H9 (cell line): ENCODE measurements at regions not wholly inside any gene's neighbourhood (a gene's known extent, or its start where the extent isn't known, plus 50 kb on each side); places are given as distances from the start of the nearest gene placed in this dataset.

Experiments used
- DNase-seq: peaks from one replicate; pipeline ENCODE4 v3.0.0-alpha.2; 2017
- H2AFZ ChIP-seq: one replicate; pipeline ENCODE4 v1.6.1; 2013; ENCODE audit warnings: mild to moderate bottlenecking, low read length, control low read depth, moderate library complexity
- H2AK5ac ChIP-seq: 2 replicates; pipeline ENCODE4 v1.6.1; 2013; ENCODE audit warnings: low read length, control low read depth, mixed read lengths; ENCODE audit not compliant: insufficient read length
- H2BK120ac ChIP-seq: one replicate; pipeline ENCODE4 v1.6.1; 2013; ENCODE audit warnings: low read depth, mild to moderate bottlenecking, low read length, control low read depth, inconsistent platforms; ENCODE audit not compliant: poor library complexity, severe bottlenecking
- H2BK12ac ChIP-seq: 2 replicates; pipeline ENCODE4 v1.6.1; 2013; ENCODE audit warnings: low read length, control low read depth, mixed read lengths, low read depth; ENCODE audit not compliant: insufficient read length
- H2BK15ac ChIP-seq: 2 replicates; pipeline ENCODE4 v1.6.1; 2013; ENCODE audit warnings: low read depth, low read length, control low read depth
- H2BK20ac ChIP-seq: one replicate; pipeline ENCODE4 v1.6.1; 2013; ENCODE audit warnings: low read depth, mild to moderate bottlenecking, low read length, control low read depth, inconsistent platforms; ENCODE audit not compliant: poor library complexity, severe bottlenecking
- H2BK5ac ChIP-seq: 2 replicates; pipeline ENCODE4 v1.6.1; 2013; ENCODE audit warnings: low read length, control low read depth, mixed read lengths; ENCODE audit not compliant: insufficient read length
- H3K14ac ChIP-seq: 2 replicates; pipeline ENCODE4 v1.6.1; 2013; ENCODE audit warnings: low read length, control low read depth; ENCODE audit not compliant: insufficient read depth
- H3K18ac ChIP-seq: 2 replicates; pipeline ENCODE4 v1.6.1; 2013; ENCODE audit warnings: low read depth, mild to moderate bottlenecking, mixed read lengths, low read length, control low read depth; ENCODE audit not compliant: insufficient read length
- H3K23ac ChIP-seq: 2 replicates; pipeline ENCODE4 v1.6.1; 2013; ENCODE audit warnings: low read length, control low read depth, mixed read lengths, low read depth; ENCODE audit not compliant: insufficient read length
- H3K23me2 ChIP-seq: 2 replicates; pipeline ENCODE4 v1.6.1; 2013; ENCODE audit warnings: low read depth, mild to moderate bottlenecking, mixed read lengths, low read length, control low read depth; ENCODE audit not compliant: insufficient read length, poor library complexity, severe bottlenecking
- H3K27ac ChIP-seq: 2 replicates; pipeline ENCODE4 v1.5.1; 2013; ENCODE audit warnings: low read length, control low read depth, mixed read lengths, low read depth; ENCODE audit not compliant: insufficient read length
- H3K27me3 ChIP-seq: 2 replicates; pipeline ENCODE4 v1.6.1; 2013; ENCODE audit warnings: low read length, control low read depth, inconsistent platforms; ENCODE audit not compliant: insufficient read depth
- H3K4ac ChIP-seq: 2 replicates; pipeline ENCODE4 v1.6.1; 2013; ENCODE audit warnings: low read depth, mild to moderate bottlenecking, control low read depth, inconsistent platforms, low read length, moderate library complexity
- H3K4me1 ChIP-seq: 2 replicates; pipeline ENCODE4 v1.6.1; 2013; ENCODE audit warnings: low read length, control low read depth, inconsistent platforms; ENCODE audit not compliant: insufficient read depth
- H3K4me2 ChIP-seq: 2 replicates; pipeline ENCODE4 v1.6.1; 2013; ENCODE audit warnings: low read length, control low read depth, mixed read lengths; ENCODE audit not compliant: insufficient read length, insufficient read depth
- H3K56ac ChIP-seq: 2 replicates; pipeline ENCODE4 v1.6.1; 2013; ENCODE audit warnings: low read depth, mild to moderate bottlenecking, mixed read lengths, low read length, control low read depth; ENCODE audit not compliant: insufficient read length
- H3K79me1 ChIP-seq: 2 replicates; pipeline ENCODE4 v1.6.1; 2013; ENCODE audit warnings: low read depth, mild to moderate bottlenecking, moderate library complexity, low read length, control low read depth, inconsistent platforms; ENCODE audit not compliant: insufficient read depth, poor library complexity, severe bottlenecking
- H3K79me2 ChIP-seq: 2 replicates; pipeline ENCODE4 v1.6.1; 2013; ENCODE audit warnings: low read length, control low read depth, inconsistent platforms; ENCODE audit not compliant: insufficient read depth
- H3K9ac ChIP-seq: 2 replicates; pipeline ENCODE4 v1.6.1; 2013; ENCODE audit warnings: low read length, control low read depth, mixed read lengths; ENCODE audit not compliant: insufficient read length; ENCODE audit errors: extremely low read depth
- H3K9me3 ChIP-seq: one replicate; pipeline ENCODE4 v1.6.1; 2013; ENCODE audit warnings: low read depth, low read length, inconsistent platforms; ENCODE audit not compliant: control insufficient read depth
- H3T11ph ChIP-seq: one replicate; pipeline ENCODE4 v1.6.1; 2013; ENCODE audit warnings: mild to moderate bottlenecking, low read length, control low read depth, inconsistent platforms
- H4K20me1 ChIP-seq: one replicate; pipeline ENCODE4 v1.6.1; 2013; ENCODE audit not compliant: control insufficient read depth, insufficient read length, insufficient read depth
- H4K5ac ChIP-seq: 2 replicates; pipeline ENCODE4 v1.6.1; 2013; ENCODE audit warnings: low read depth, mild to moderate bottlenecking, mixed read lengths, low read length, control low read depth; ENCODE audit not compliant: insufficient read length
- H4K8ac ChIP-seq: replicated peaks from 2 replicates; pipeline ENCODE4 v1.6.1; 2013; ENCODE audit warnings: low read length, control low read depth, mixed read lengths, low read depth; ENCODE audit not compliant: insufficient read length
- H4K91ac ChIP-seq: 2 replicates; pipeline ENCODE4 v1.6.1; 2013; ENCODE audit warnings: low read depth, mild to moderate bottlenecking, moderate library complexity, mixed read lengths, low read length, control low read depth; ENCODE audit not compliant: insufficient read length
- H3K27ac Mint-ChIP-seq, 3 experiments: 2 replicates in 2 of 3; 3 replicates in 1 of 3; pipeline ENCODE4 v1.8.0; 2020 to 2021; ENCODE audit warnings: mixed read lengths in 3 of 3, mild to moderate bottlenecking in 1 of 3, moderate library complexity in 1 of 3
- H3K27me3 Mint-ChIP-seq: 2 replicates; pipeline ENCODE4 v1.8.0; 2021; ENCODE audit warnings: low read depth, mild to moderate bottlenecking, moderate library complexity, mixed read lengths
- H3K36me3 Mint-ChIP-seq, 3 experiments: 2 replicates in 2 of 3; 3 replicates in 1 of 3; pipeline ENCODE4 v1.8.0; 2020 to 2021; ENCODE audit warnings: low read depth in 3 of 3, mixed read lengths in 3 of 3; ENCODE audit not compliant: insufficient read depth in 1 of 3
- H3K4me1 Mint-ChIP-seq, 2 experiments: 2 replicates each; pipeline ENCODE4 v1.8.0; 2020; ENCODE audit warnings: mixed read lengths in 2 of 2
- H3K4me3 Mint-ChIP-seq, 2 experiments: 2 replicates in 1 of 2; 3 replicates in 1 of 2; pipeline ENCODE4 v1.8.0; 2020 to 2021; ENCODE audit warnings: mild to moderate bottlenecking in 2 of 2, mixed read lengths in 2 of 2, moderate library complexity in 1 of 2
- H3K9me3 Mint-ChIP-seq, 2 experiments: 2 replicates in 1 of 2; 3 replicates in 1 of 2; pipeline ENCODE4 v1.8.0; 2020; ENCODE audit warnings: mild to moderate bottlenecking in 2 of 2, mixed read lengths in 2 of 2, moderate library complexity in 1 of 2
- WGBS: extraction: QIAGEN DNeasy Blood & Tissue Kit; methylation state at CpG from one replicate; pipeline ENCODE4 v1.1.7; 2013; ENCODE audit warnings: missing lambda C conversion rate, low lambda C conversion rate, mixed read lengths; ENCODE audit not compliant: insufficient read length; ENCODE audit errors: extremely low coverage; 5-methylcytosine and 5-hydroxymethylcytosine counted together
- TF ChIP-seq, protein P1 (sequence below): fragments of 200-600 bp; sonication (generic); conservative IDR thresholded peaks from 3 replicates; pipeline ENCODE4 v1.8.0; 2021; ENCODE audit warnings: antibody characterized with exemption, mild to moderate bottlenecking

- Histone ChIP-seq H3K14ac (no peak overlapping the region), H3K23ac (no peak overlapping the region), H4K20me1 (no peaks in the 10 kb centered on the region), H3K4me2 (no peak overlapping the region), H2AFZ (no peak overlapping the region), H4K8ac (no peak overlapping the region), H2AK5ac (no peak overlapping the region), H4K5ac (no peak overlapping the region), H3K4me1 (no peaks in the 10 kb centered on the region), H3T11ph (no peak overlapping the region), H2BK120ac (no peak overlapping the region), H4K91ac (no peak overlapping the region), H2BK20ac (no peak overlapping the region), H2BK15ac (no peak overlapping the region), H2BK12ac (no peak overlapping the region), H3K9ac (no peak overlapping the region), H3K23me2 (no peaks in the 10 kb centered on the region), H3K27me3 (no peaks in the 10 kb centered on the region), H3K56ac (no peak overlapping the region), H3K27ac (no peak overlapping the region), H3K18ac (no peak overlapping the region), H3K79me1 (no peaks in the 10 kb centered on the region), H3K4ac (no peak overlapping the region), H2BK5ac (no peak overlapping the region), H3K79me2 (no peaks in the 10 kb centered on the region), H3K9me3 (no peaks in the 10 kb centered on the region)
- H3K36me3 Mint-ChIP-seq, result no peaks in the 10 kb centered on the region
- TF ChIP-seq, protein P1, sequence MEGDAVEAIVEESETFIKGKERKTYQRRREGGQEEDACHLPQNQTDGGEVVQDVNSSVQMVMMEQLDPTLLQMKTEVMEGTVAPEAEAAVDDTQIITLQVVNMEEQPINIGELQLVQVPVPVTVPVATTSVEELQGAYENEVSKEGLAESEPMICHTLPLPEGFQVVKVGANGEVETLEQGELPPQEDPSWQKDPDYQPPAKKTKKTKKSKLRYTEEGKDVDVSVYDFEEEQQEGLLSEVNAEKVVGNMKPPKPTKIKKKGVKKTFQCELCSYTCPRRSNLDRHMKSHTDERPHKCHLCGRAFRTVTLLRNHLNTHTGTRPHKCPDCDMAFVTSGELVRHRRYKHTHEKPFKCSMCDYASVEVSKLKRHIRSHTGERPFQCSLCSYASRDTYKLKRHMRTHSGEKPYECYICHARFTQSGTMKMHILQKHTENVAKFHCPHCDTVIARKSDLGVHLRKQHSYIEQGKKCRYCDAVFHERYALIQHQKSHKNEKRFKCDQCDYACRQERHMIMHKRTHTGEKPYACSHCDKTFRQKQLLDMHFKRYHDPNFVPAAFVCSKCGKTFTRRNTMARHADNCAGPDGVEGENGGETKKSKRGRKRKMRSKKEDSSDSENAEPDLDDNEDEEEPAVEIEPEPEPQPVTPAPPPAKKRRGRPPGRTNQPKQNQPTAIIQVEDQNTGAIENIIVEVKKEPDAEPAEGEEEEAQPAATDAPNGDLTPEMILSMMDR, result no peak
- H3K27ac Mint-ChIP-seq, result no peak overlapping the region
- no peaks in the 10 kb centered on the region for H3K4me1 Mint-ChIP-seq
- no CpG with 5 or more reads among the region's 2 CpGs for WGBS
- H3K9me3 Mint-ChIP-seq, result no peaks in the 10 kb centered on the region
- no peak for DNase-seq
- no peak overlapping the region for H3K4me3 Mint-ChIP-seq
- no peaks in the 10 kb centered on the region for H3K27me3 Mint-ChIP-seq
Measured at GRCh38 chr6:113713665-113714064, 143.5 kb upstream of the MARCKS start.
